ENCODE measurements at regions not wholly inside any gene's neighbourhood (a gene's known extent, or its start where the extent isn't known, plus 50 kb on each side); places are given as distances from the start of the nearest gene placed in this dataset.

DNA sequence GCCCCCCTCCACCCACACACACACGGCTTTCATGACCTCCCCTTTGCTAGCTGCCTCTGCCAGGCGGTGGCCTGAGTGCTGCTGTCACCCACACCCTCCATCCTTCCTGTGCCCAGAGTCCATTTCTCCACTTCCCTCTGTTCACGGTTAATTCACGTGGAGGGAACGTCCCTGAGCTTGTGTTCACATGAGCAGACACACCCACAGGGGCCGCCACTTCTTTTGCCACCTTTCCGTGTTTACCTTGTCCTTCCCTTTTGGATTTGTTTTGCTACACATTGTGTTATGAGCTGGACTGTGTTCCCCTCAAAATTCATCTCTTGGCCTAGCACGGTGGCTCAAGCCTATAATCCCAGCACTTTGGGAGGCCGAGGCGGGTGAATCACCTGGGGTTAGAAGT lies 128.0 kb downstream of the ETS2 start:
- no peak overlapping the region for H3K4me2 ChIP-seq
- no peaks in the 10 kb centered on the region for H3K79me2 ChIP-seq (ENCODE audit: low read depth)
- ChIA-PET POLR2A (ENCODE audit: unreplicated experiment) (interaction anchor here (0.7 kb wide), 1 partner anchor 74 kb away, joined by 6 read pairs; no protein-coding TSS in a partner anchor), CTCF (no interaction called here)
- BruUV-seq (replicated peaks) = no TSS peak
- no peak overlapping the region for H2AFZ ChIP-seq
- TF ChIP-seq EZH2 (IDR thresholded peaks at IDR 0.05; ENCODE audit: low read depth) = no peak
- TF ChIP-seq, protein P1, sequence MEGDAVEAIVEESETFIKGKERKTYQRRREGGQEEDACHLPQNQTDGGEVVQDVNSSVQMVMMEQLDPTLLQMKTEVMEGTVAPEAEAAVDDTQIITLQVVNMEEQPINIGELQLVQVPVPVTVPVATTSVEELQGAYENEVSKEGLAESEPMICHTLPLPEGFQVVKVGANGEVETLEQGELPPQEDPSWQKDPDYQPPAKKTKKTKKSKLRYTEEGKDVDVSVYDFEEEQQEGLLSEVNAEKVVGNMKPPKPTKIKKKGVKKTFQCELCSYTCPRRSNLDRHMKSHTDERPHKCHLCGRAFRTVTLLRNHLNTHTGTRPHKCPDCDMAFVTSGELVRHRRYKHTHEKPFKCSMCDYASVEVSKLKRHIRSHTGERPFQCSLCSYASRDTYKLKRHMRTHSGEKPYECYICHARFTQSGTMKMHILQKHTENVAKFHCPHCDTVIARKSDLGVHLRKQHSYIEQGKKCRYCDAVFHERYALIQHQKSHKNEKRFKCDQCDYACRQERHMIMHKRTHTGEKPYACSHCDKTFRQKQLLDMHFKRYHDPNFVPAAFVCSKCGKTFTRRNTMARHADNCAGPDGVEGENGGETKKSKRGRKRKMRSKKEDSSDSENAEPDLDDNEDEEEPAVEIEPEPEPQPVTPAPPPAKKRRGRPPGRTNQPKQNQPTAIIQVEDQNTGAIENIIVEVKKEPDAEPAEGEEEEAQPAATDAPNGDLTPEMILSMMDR (conservative IDR thresholded peaks at IDR 0.05) = no peak
- no peak overlapping the region for H3K4me3 ChIP-seq
- no peaks in the 10 kb centered on the region for H3K9me2 ChIP-seq (ENCODE audit: insufficient read depth)
- no peak overlapping the region for H3K27ac ChIP-seq
- no peaks in the 10 kb centered on the region for H4K20me1 ChIP-seq (ENCODE audit: insufficient read depth)
- H3K27me3 ChIP-seq (ENCODE audit: insufficient read depth, low read depth) = no peaks in the 10 kb centered on the region
- intact Hi-C loops (cut with micrococcal nuclease; ENCODE audit: unreplicated experiment) = no loop called here
- H3K36me3 ChIP-seq (ENCODE audit: low read depth) = no peaks in the 10 kb centered on the region
- no peaks in the 10 kb centered on the region for H3K9me3 ChIP-seq (ENCODE audit: insufficient read depth, low read depth)
- no peak for DNase-seq
- peaks cover 9% of the 10 kb centered on the region for H3K4me1 ChIP-seq (replicated peaks; ENCODE audit: insufficient read depth)
- no peaks in the 10 kb centered on the region for H3F3A ChIP-seq (ENCODE audit: insufficient read depth, low read depth)

DNA sequence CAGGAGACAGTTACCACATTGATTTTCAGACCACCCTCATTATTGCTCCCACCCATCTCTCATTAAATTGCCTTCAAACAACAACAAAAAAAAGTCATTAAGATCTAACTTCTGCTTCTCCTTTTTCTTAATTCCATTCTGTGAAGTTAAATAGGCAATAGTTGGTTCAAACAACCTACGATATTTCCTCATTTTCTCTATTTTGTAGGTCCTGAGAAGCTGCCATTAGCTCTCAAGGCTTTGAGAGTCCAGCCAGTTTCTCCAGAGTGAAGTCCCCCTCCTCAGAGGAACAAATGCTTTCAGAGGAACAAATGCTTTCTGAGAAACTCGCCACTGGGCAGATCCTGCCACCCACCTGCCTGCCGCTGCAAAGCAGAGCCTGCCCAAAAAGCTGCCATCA lies 125.6 kb downstream of the ETS2 start:
- Histone ChIP-seq H3K4me1 (replicated peaks; ENCODE audit: insufficient read depth) (peaks cover 25% of the 10 kb centered on the region), H2AFZ (no peak overlapping the region), H3K9me3 (ENCODE audit: insufficient read depth, low read depth) (no peaks in the 10 kb centered on the region), H3K9me2 (ENCODE audit: insufficient read depth) (no peaks in the 10 kb centered on the region), H3K36me3 (ENCODE audit: low read depth) (no peaks in the 10 kb centered on the region), H3K4me2 (0 out of 2 replicates have a peak overlapping the region, but pooled peaks have one; percentile 23), H3K4me3 (no peak overlapping the region), H4K20me1 (ENCODE audit: insufficient read depth) (no peaks in the 10 kb centered on the region), H3F3A (ENCODE audit: insufficient read depth, low read depth) (no peaks in the 10 kb centered on the region; the same call in 1 of the 2 replicates), H3K27ac (no peak overlapping the region), H3K27me3 (ENCODE audit: insufficient read depth, low read depth) (no peaks in the 10 kb centered on the region), H3K79me2 (ENCODE audit: low read depth) (no peaks in the 10 kb centered on the region)
- intact Hi-C loops (cut with micrococcal nuclease; ENCODE audit: unreplicated experiment) = no loop called here
- no peak for TF ChIP-seq EZH2 (IDR thresholded peaks at IDR 0.05; ENCODE audit: low read depth)
- TF ChIP-seq, protein P1 (conservative IDR thresholded peaks at IDR 0.05) = no peak
- ChIA-PET CTCF (no interaction called here), POLR2A (ENCODE audit: unreplicated experiment) (no interaction called here)
- no TSS peak for BruUV-seq (replicated peaks)
- DNase-seq = no peak

- intact Hi-C loops (cut with micrococcal nuclease; ENCODE audit: unreplicated experiment) = no loop called here
- TF ChIP-seq, protein P1 (conservative IDR thresholded peaks at IDR 0.05) = no peak
- no peak for TF ChIP-seq EZH2 (IDR thresholded peaks at IDR 0.05; ENCODE audit: low read depth)
- CTCF ChIA-PET = no interaction called here
Measured at GRCh38 chr21:38930853-38931252, 125.1 kb downstream of the ETS2 start.

More at GRCh38 chr21:38930853-38931252, 125.1 kb downstream of the ETS2 start:
- no peaks in the 10 kb centered on the region for H4K20me1 ChIP-seq (ENCODE audit: insufficient read depth)
- H3K4me1 ChIP-seq (replicated peaks; ENCODE audit: insufficient read depth) = peaks cover 30% of the 10 kb centered on the region
- no peaks in the 10 kb centered on the region for H3K27me3 ChIP-seq (ENCODE audit: insufficient read depth, low read depth)
- no peaks in the 10 kb centered on the region for H3K9me2 ChIP-seq (ENCODE audit: insufficient read depth)
- no peaks in the 10 kb centered on the region; the same call in 1 of the 2 replicates for H3F3A ChIP-seq (ENCODE audit: insufficient read depth, low read depth)
- no TSS peak for BruUV-seq (replicated peaks)
- H3K36me3 ChIP-seq (ENCODE audit: low read depth) = no peaks in the 10 kb centered on the region
- H2AFZ ChIP-seq = no peak overlapping the region
- H3K9me3 ChIP-seq (ENCODE audit: insufficient read depth, low read depth) = no peaks in the 10 kb centered on the region
- no peak overlapping the region for H3K4me3 ChIP-seq
- no peak overlapping the region for H3K27ac ChIP-seq
- POLR2A ChIA-PET (ENCODE audit: unreplicated experiment) = no interaction called here
- no peak for DNase-seq
- H3K79me2 ChIP-seq (ENCODE audit: low read depth) = no peaks in the 10 kb centered on the region
- H3K4me2 ChIP-seq = 0 out of 2 replicates have a peak overlapping the region, but pooled peaks have one; percentile 23

Data from PC-9 (cell line).